ENCODE measurements at regions not wholly inside any gene's neighbourhood (a gene's known extent, or its start where the extent isn't known, plus 50 kb on each side); places are given as distances from the start of the nearest gene placed in this dataset.

DNA sequence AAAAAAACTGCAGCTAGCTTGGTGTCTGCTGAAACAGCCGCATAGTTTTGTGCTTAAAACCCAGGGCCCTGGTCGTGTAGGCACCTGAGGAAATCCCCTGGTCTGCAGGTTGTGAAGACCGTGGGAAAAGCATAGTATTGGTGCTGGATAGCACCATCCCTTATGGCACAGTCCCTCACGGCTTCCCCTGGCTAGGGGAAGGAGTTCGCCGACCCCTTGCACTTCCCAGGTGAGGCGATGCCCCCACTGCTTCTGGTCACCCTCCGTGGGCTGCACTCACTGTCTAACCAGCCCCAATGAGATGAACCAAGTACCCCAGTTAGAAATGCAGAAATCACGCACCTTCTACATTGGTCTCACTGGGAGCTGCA is 1105.1 kb downstream of the STPG2 start:
- TF ChIP-seq CTCF (IDR thresholded peaks at IDR 0.05 in 4 of 5, conservative IDR thresholded peaks at IDR 0.05 in 1 of 5) (no peak), POLR2A (IDR thresholded peaks at IDR 0.05) (no peak)
